Keratinocyte (primary cell): ENCODE measurements at regions not wholly inside any gene's neighbourhood (a gene's known extent, or its start where the extent isn't known, plus 50 kb on each side); places are given as distances from the start of the nearest gene placed in this dataset.

Experiments used
- DNase-seq: peaks from one replicate; pipeline ENCODE4 v3.0.0-alpha.2; 2011; ENCODE audit warnings: low read depth, missing footprints, low spot score
- FAIRE-seq: peaks from 2 replicates; lab custom pipeline; 2011; peaks lifted over from hg19 to GRCh38; lab: Jason Lieb, UNC
- H2AFZ ChIP-seq: 2 replicates; pipeline ENCODE4 v1.6.0; 2012; ENCODE audit warnings: low read length, control low read depth, inconsistent platforms; ENCODE audit not compliant: control insufficient read depth
- H3K27ac ChIP-seq: 2 replicates; pipeline ENCODE4 v1.5.1; 2011; ENCODE audit warnings: low read length; ENCODE audit not compliant: control insufficient read depth, insufficient read depth
- H3K27me3 ChIP-seq: 3 replicates; pipeline ENCODE4 v1.6.0; 2011; ENCODE audit warnings: low read length; ENCODE audit not compliant: control insufficient read depth, insufficient read depth; ENCODE audit errors: extremely low read depth
- H3K36me3 ChIP-seq, 2 experiments: 2 replicates in 1 of 2; 3 replicates in 1 of 2; pipeline ENCODE4 v1.5.1; 2011; ENCODE audit warnings: low read length in 2 of 2, mild to moderate bottlenecking in 1 of 2; ENCODE audit not compliant: control insufficient read depth in 2 of 2, insufficient read depth in 2 of 2; ENCODE audit errors: extremely low read depth in 1 of 2
- H3K4me1 ChIP-seq: 3 replicates; pipeline ENCODE4 v1.5.1; 2011; ENCODE audit warnings: low read length; ENCODE audit not compliant: control insufficient read depth, insufficient read depth; ENCODE audit errors: extremely low read depth
- H3K4me2 ChIP-seq: 3 replicates; pipeline ENCODE4 v1.6.0; 2011; ENCODE audit warnings: low read depth, low read length; ENCODE audit not compliant: control insufficient read depth, insufficient read depth; ENCODE audit errors: extremely low read depth
- H3K4me3 ChIP-seq, 3 experiments: fragments of 200-600 bp in 1 of 3; sonication (generic) in 1 of 3; 2 replicates in 2 of 3; 3 replicates in 1 of 3; pipeline ENCODE4 v1.5.1; 2011 to 2016; ENCODE audit warnings: low read length in 3 of 3, mild to moderate bottlenecking in 3 of 3, control low read depth in 2 of 3, inconsistent platforms in 1 of 3, low read depth in 1 of 3, mixed read lengths in 1 of 3, mixed run types in 1 of 3, moderate library complexity in 1 of 3; ENCODE audit not compliant: control insufficient read depth in 2 of 3, insufficient read depth in 2 of 3; ENCODE audit errors: extremely low read depth in 1 of 3
- H3K79me2 ChIP-seq: 2 replicates; pipeline ENCODE4 v1.6.0; 2012; ENCODE audit warnings: low read length; ENCODE audit not compliant: control insufficient read depth, insufficient read depth
- H3K9ac ChIP-seq: 3 replicates; pipeline ENCODE4 v1.6.0; 2011; ENCODE audit warnings: low read length; ENCODE audit not compliant: control insufficient read depth, insufficient read depth; ENCODE audit errors: extremely low read depth
- H3K9me1 ChIP-seq: 3 replicates; pipeline ENCODE4 v1.6.0; 2011; ENCODE audit warnings: low read length; ENCODE audit not compliant: control insufficient read depth, insufficient read depth; ENCODE audit errors: extremely low read depth
- H3K9me3 ChIP-seq: 2 replicates; pipeline ENCODE4 v1.5.1; 2012; ENCODE audit warnings: low read depth, low read length; ENCODE audit not compliant: control insufficient read depth
- H4K20me1 ChIP-seq: 3 replicates; pipeline ENCODE4 v1.6.0; 2011; ENCODE audit warnings: low read length; ENCODE audit not compliant: control insufficient read depth, insufficient read depth; ENCODE audit errors: extremely low read depth
- CTCF ChIP-seq, 3 experiments: IDR thresholded peaks in 1 of 3; conservative IDR thresholded peaks in 1 of 3; optimal IDR thresholded peaks in 1 of 3; 2 replicates in 2 of 3; 3 replicates in 1 of 3; pipeline versions ENCODE3 to v1.5.1; 2011; ENCODE audit warnings: low read length in 3 of 3, mild to moderate bottlenecking in 3 of 3, moderate library complexity in 2 of 3, control low read depth in 1 of 3, inconsistent platforms in 1 of 3; ENCODE audit not compliant: insufficient read depth in 2 of 3; ENCODE audit errors: extremely low read depth in 1 of 3
- EZH2 ChIP-seq: IDR thresholded peaks from one replicate; pipeline ENCODE4 v1.6.1; 2012; ENCODE audit warnings: inconsistent platforms, mild to moderate bottlenecking, low read length, moderate library complexity
- dilution Hi-C: fragments of 300-500 bp; cut with MboI; formaldehyde crosslinking; loops from one replicate; pipeline ENCODE4 v1.7.0; 2020; ENCODE audit warnings: low sequenced_read_pairs; ENCODE audit not compliant: extremely low pct_ligation_motif_present

- Histone ChIP-seq H3K4me1 (no peaks in the 10 kb centered on the region), H3K9me1 (no peaks in the 10 kb centered on the region), H3K27me3 (no peaks in the 10 kb centered on the region), H2AFZ (no peak overlapping the region), H3K9me3 (no peaks in the 10 kb centered on the region), H3K79me2 (no peaks in the 10 kb centered on the region), H4K20me1 (no peaks in the 10 kb centered on the region), H3K9ac (no peak overlapping the region), H3K36me3 (no peaks in the 10 kb centered on the region), H3K27ac (no peak overlapping the region), H3K4me3 (no peak overlapping the region), H3K4me2 (no peak overlapping the region)
- no peak for DNase-seq
- dilution Hi-C loops, result no loop called here
- TF ChIP-seq CTCF (optimal IDR thresholded peaks at IDR 0.05 in 1 of 3, IDR thresholded peaks at IDR 0.05 in 1 of 3, conservative IDR thresholded peaks at IDR 0.05 in 1 of 3; ENCODE audit: extremely low read depth in 1 of 3, insufficient read depth in 2 of 3, low read length in 3 of 3) (no peak), EZH2 (no peak)
- no peak for FAIRE-seq
Measured at GRCh38 chr11:106321601-106322000, 244.1 kb downstream of the AASDHPPT start.

- no peak overlapping the region for H3K4me3 ChIP-seq
- dilution Hi-C loops, result no loop called here
- FAIRE-seq (no peak), DNase-seq (no peak)
- H2AFZ ChIP-seq, result no peak overlapping the region
- no peaks in the 10 kb centered on the region for H3K36me3 ChIP-seq
- H3K27ac ChIP-seq, result no peak overlapping the region
- no peaks in the 10 kb centered on the region for H4K20me1 ChIP-seq
- H3K9ac ChIP-seq, result no peak overlapping the region
- H3K9me1 ChIP-seq, result no peaks in the 10 kb centered on the region
- no peaks in the 10 kb centered on the region for H3K27me3 ChIP-seq
- no peaks in the 10 kb centered on the region for H3K79me2 ChIP-seq
- no peak for TF ChIP-seq CTCF (optimal IDR thresholded peaks at IDR 0.05 in 1 of 3, IDR thresholded peaks at IDR 0.05 in 1 of 3, conservative IDR thresholded peaks at IDR 0.05 in 1 of 3; ENCODE audit: extremely low read depth in 1 of 3, insufficient read depth in 2 of 3, low read length in 3 of 3)
- TF ChIP-seq EZH2, result no peak
- no peaks in the 10 kb centered on the region for H3K4me1 ChIP-seq
- H3K9me3 ChIP-seq, result no peaks in the 10 kb centered on the region
- no peak overlapping the region for H3K4me2 ChIP-seq
Measured at GRCh38 chr11:106322106-106322505, 244.6 kb downstream of the AASDHPPT start.
